Caco-2 (cell line): ENCODE measurements at regions not wholly inside any gene's neighbourhood (a gene's known extent, or its start where the extent isn't known, plus 50 kb on each side); places are given as distances from the start of the nearest gene placed in this dataset.
"Not testable (repeated sequence)": the region's sequence is repeated elsewhere in the genome, so short reads cannot be mapped to it uniquely, and the experiment has no call there.

Source experiments
- BruUV-seq: library from RNA; stranded (reverse); fragments of 400-500 nt; replicated peaks from 2 replicates; lab custom pipeline; 2021; lab: Mats Ljungman, UMichigan
- CTCF ChIA-PET: fragments of 300-600 bp; sonication (Branson Sonifier 250); formaldehyde crosslinking; loops from one replicate; lab custom pipeline; 2022; ENCODE audit warnings: antibody characterized with exemption; lab: Charles Lee
- POLR2A ChIA-PET: fragments of 300-600 bp; sonication (Branson Sonifier 250); formaldehyde crosslinking; loops from one replicate; lab custom pipeline; 2022; ENCODE audit warnings: antibody characterized with exemption; lab: Charles Lee
- DNase-seq, 2 experiments: peaks; one replicate each; pipeline versions ENCODE4 v3.0.0 to v3.0.0-alpha.2; 2020 to 2022
- H3K27me3 ChIP-seq: replicated peaks from 2 replicates; pipeline ENCODE4 v1.6.0; 2011; ENCODE audit warnings: low read length; ENCODE audit not compliant: control insufficient read depth, insufficient read depth
- H3K36me3 ChIP-seq: 2 replicates; pipeline ENCODE4 v1.5.1; 2011; ENCODE audit warnings: low read length; ENCODE audit not compliant: control insufficient read depth, insufficient read depth
- H3K4me1 ChIP-seq: fragments of 250-450 bp; sonication (Bioruptor Pico); 2 replicates; pipeline ENCODE4 v1.5.1; 2020; ENCODE audit warnings: mild to moderate bottlenecking
- H3K4me3 ChIP-seq: 2 replicates; pipeline ENCODE4 v1.5.1; 2011; ENCODE audit warnings: low read depth, mild to moderate bottlenecking, control low read depth, low read length
- H3K9me3 ChIP-seq: fragments of 250-450 bp; sonication (Bioruptor Pico); 2 replicates; pipeline ENCODE4 v1.5.1; 2020; ENCODE audit warnings: mild to moderate bottlenecking, moderate library complexity
- H3K27ac Mint-ChIP-seq: one replicate; pipeline ENCODE4 v1.8.0; 2022; ENCODE audit warnings: mixed read lengths; ENCODE audit not compliant: unreplicated experiment
- H3K27me3 Mint-ChIP-seq: one replicate; pipeline ENCODE4 v1.8.0; 2022; ENCODE audit warnings: mixed read lengths; ENCODE audit not compliant: insufficient read depth, unreplicated experiment
- H3K36me3 Mint-ChIP-seq: one replicate; pipeline ENCODE4 v1.8.0; 2022; ENCODE audit warnings: mild to moderate bottlenecking, mixed read lengths; ENCODE audit not compliant: insufficient read depth, unreplicated experiment
- H3K4me1 Mint-ChIP-seq: one replicate; pipeline ENCODE4 v1.8.0; 2022; ENCODE audit warnings: low read depth, mixed read lengths; ENCODE audit not compliant: unreplicated experiment
- H3K4me3 Mint-ChIP-seq: one replicate; pipeline ENCODE4 v1.8.0; 2022; ENCODE audit warnings: mild to moderate bottlenecking, moderate library complexity, mixed read lengths; ENCODE audit not compliant: unreplicated experiment
- H3K9me3 Mint-ChIP-seq: one replicate; pipeline ENCODE4 v1.8.0; 2022; ENCODE audit warnings: mixed read lengths; ENCODE audit not compliant: unreplicated experiment
- CTCF ChIP-seq, 2 experiments: fragments of 200-600 bp in 1 of 2; IDR thresholded peaks; 1 replicate in 1 of 2; 2 replicates in 1 of 2; pipeline versions ENCODE4 v1.5.1 to v1.8.0; 2011 to 2022; ENCODE audit warnings: antibody characterized with exemption in 1 of 2, control low read depth in 1 of 2, inconsistent platforms in 1 of 2, low read depth in 1 of 2, low read length in 1 of 2, mild to moderate bottlenecking in 1 of 2, moderate library complexity in 1 of 2; ENCODE audit not compliant: insufficient read depth in 1 of 2, severe bottlenecking in 1 of 2, unreplicated experiment in 1 of 2
- intact Hi-C: fragments of 100-400 bp; cut with micrococcal nuclease; formaldehyde crosslinking; loops from one replicate; pipeline ENCODE4 v1.10.0; 2022; ENCODE audit not compliant: unreplicated experiment

DNA sequence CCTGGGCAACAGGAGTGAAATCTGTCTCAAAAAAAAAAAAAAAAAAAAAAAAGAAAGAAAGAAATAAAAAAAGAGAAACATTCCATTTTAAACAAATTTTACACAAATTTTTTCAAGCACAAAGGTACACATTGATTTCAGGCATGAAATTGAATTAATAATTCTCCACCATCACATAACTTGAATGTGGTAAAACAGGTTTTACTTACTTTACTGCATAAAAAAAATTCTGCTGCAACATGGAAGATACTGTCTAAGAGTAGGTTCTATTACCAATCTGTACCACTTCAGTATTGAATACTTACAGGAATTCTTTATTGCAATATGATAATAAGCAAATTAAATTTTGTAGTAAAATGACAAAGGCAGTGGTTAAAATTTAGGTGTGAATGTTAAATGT, 271.6 kb upstream of the ARSJ start:
- POLR2A ChIA-PET, result no interaction called here
- H3K9me3 Mint-ChIP-seq, result peaks cover 9% of the 10 kb centered on the region
- H3K4me1 ChIP-seq, result peaks cover 4% of the 10 kb centered on the region; the same call in 1 of the 2 replicates
- H3K4me3 Mint-ChIP-seq, result no peak overlapping the region
- no peaks in the 10 kb centered on the region for H3K9me3 ChIP-seq
- TF ChIP-seq CTCF (IDR thresholded peaks at IDR 0.05; ENCODE audit: insufficient read depth in 1 of 2, low read depth in 1 of 2, low read length in 1 of 2, severe bottlenecking in 1 of 2, unreplicated experiment in 1 of 2), result no peak
- CTCF ChIA-PET, result no interaction called here
- no peak for DNase-seq
- no TSS peak for BruUV-seq
- H3K36me3 ChIP-seq, result no peaks in the 10 kb centered on the region
- no peaks in the 10 kb centered on the region for H3K36me3 Mint-ChIP-seq
- intact Hi-C loops, result no loop called here
- no peaks in the 10 kb centered on the region for H3K27me3 Mint-ChIP-seq
- no peak overlapping the region for H3K27ac Mint-ChIP-seq
- no peaks in the 10 kb centered on the region for H3K27me3 ChIP-seq
- H3K4me3 ChIP-seq, result no peak overlapping the region
- no peaks in the 10 kb centered on the region for H3K4me1 Mint-ChIP-seq

- DNase-seq, result no peak
- intact Hi-C loops, result no loop called here
- H3K27me3 ChIP-seq, result no peaks in the 10 kb centered on the region
- ChIA-PET CTCF (interaction anchor here (0.6 kb wide), 1 partner anchor 92 kb away, joined by 3 read pairs; no protein-coding TSS in a partner anchor), POLR2A (no interaction called here)
- H3K9me3 Mint-ChIP-seq, result peaks cover 1% of the 10 kb centered on the region
- H3K36me3 Mint-ChIP-seq, result no peaks in the 10 kb centered on the region
- H3K27me3 Mint-ChIP-seq, result no peaks in the 10 kb centered on the region
- no peak overlapping the region for H3K4me3 Mint-ChIP-seq
- H3K4me3 ChIP-seq, result no peak overlapping the region
- no peaks in the 10 kb centered on the region for H3K36me3 ChIP-seq
- H3K4me1 Mint-ChIP-seq, result no peaks in the 10 kb centered on the region
- H3K9me3 ChIP-seq, result no peaks in the 10 kb centered on the region
- no peak for TF ChIP-seq CTCF (IDR thresholded peaks at IDR 0.05; ENCODE audit: insufficient read depth in 1 of 2, low read depth in 1 of 2, low read length in 1 of 2, severe bottlenecking in 1 of 2, unreplicated experiment in 1 of 2)
- H3K4me1 ChIP-seq, result peaks cover 4% of the 10 kb centered on the region; the same call in 1 of the 2 replicates
- no TSS peak for BruUV-seq
- no peak overlapping the region for H3K27ac Mint-ChIP-seq
These were observed 273.1 kb upstream of the ARSJ start for GRCh38 chr4:114252499-114252898.

DNA sequence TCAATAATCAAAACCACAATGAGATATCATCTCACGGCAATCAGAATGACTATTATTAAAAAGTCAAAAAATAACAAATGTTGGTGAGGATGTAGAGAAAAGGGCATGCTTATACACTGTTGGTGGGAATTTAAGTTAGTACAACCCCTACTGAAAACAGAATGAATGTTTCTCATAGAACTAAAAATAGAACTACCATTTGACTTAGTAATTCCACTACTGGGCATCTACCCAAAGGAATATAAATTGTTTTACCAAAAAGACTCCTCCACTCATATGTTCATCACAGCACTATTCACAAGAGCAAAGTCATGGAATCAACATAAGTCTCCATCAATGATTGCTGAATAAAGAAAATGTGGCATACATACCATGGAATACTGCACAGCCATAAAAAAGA, 278.1 kb upstream of the ARSJ start:
- POLR2A ChIA-PET, result no interaction called here
- H3K4me3 ChIP-seq, result no peak overlapping the region
- Mint-ChIP-seq H3K4me1 (no peaks in the 10 kb centered on the region), H3K27me3 (no peaks in the 10 kb centered on the region), H3K36me3 (no peaks in the 10 kb centered on the region), H3K9me3 (no peaks in the 10 kb centered on the region), H3K4me3 (no peak overlapping the region), H3K27ac (no peak overlapping the region)
- H3K27me3 ChIP-seq, result no peaks in the 10 kb centered on the region
- DNase-seq, result no peak
- BruUV-seq, result no TSS peak
- H3K4me1 ChIP-seq, result no peaks in the 10 kb centered on the region
- no peaks in the 10 kb centered on the region for H3K36me3 ChIP-seq
- no peaks in the 10 kb centered on the region for H3K9me3 ChIP-seq
- intact Hi-C loops, result no loop called here
- CTCF ChIA-PET, result no interaction called here
- no peak for TF ChIP-seq CTCF (IDR thresholded peaks at IDR 0.05; ENCODE audit: insufficient read depth in 1 of 2, low read depth in 1 of 2, low read length in 1 of 2, severe bottlenecking in 1 of 2, unreplicated experiment in 1 of 2)

DNA sequence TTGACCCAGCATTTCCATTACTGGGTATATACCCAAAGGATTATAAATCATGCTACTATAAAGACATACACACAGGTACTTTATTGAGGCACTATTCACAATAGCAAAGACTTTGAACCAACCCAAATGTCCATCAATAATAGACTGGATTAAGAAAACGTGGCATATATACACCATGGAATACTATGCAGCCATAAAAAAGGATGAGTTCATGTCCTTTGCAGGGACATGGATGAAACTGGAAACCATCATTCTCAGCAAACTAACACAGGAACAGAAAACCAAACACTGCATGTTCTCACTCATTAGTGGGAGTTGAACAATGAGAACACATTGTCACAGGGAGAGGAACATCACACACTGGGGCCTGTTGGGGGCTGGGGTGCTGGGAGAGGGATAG, 283.0 kb upstream of the ARSJ start:
- H3K9me3 Mint-ChIP-seq, H3K4me3 ChIP-seq, H3K36me3 ChIP-seq, H3K27me3 Mint-ChIP-seq, H3K27ac Mint-ChIP-seq, H3K27me3 ChIP-seq, H3K4me3 Mint-ChIP-seq, POLR2A ChIA-PET, intact Hi-C loops, H3K9me3 ChIP-seq, H3K36me3 Mint-ChIP-seq, DNase-seq, BruUV-seq, CTCF ChIA-PET: not testable (repeated sequence)
- H3K4me1 Mint-ChIP-seq, result peaks cover 18% of the 10 kb centered on the region
- peaks cover 23% of the 10 kb centered on the region; the same call in 1 of the 2 replicates for H3K4me1 ChIP-seq
